ENCODE measurements at regions not wholly inside any gene's neighbourhood (a gene's known extent, or its start where the extent isn't known, plus 50 kb on each side); places are given as distances from the start of the nearest gene placed in this dataset.
"Not testable (repeated sequence)": the region's sequence is repeated elsewhere in the genome, so short reads cannot be mapped to it uniquely, and the experiment has no call there.

DNA sequence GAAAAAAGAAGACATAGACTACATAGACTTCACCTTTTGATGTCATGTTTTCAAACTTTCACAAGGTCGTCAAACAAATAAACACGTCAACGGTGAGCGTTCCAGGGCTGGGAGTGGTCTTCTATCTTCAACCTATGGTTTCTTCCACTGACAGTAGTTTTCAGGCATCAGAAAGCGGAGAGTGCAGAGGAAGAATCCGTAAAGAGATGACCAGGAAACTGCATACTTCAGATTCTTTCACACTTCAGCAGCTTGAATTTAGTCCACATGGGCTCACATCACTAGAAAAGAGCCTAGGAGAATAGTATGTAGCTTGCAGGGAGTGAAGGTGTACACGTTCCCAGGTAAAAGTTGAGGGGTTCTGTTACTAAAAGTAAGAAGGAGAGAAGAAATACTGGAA lies 58.5 kb downstream of the NPY1R start:
- no peak for DNase-seq
- in situ Hi-C loops (cut with MboI; ENCODE audit: low pct_unique_long_range_greater_than_20kb, low sequenced_read_pairs): no loop called here

DNA sequence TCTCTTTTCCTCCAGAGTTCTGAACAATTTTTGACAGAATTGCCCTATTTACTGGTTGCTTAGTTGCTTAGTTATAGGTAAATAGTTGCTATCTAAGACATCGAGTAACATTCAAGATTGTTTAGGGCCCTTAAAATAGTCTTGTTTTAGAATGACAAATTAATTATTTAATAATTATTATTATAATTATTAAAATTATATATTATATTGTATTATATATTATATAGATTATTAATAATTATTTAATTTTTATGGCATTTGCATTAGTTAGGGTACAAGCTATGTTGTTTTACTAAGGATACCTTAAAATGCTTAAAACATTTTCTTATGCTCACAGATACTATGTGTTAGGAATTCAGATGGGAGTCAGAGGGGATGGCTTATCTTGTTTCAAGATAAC lies 59.2 kb downstream of the NPY1R start:
- in situ Hi-C loops (cut with MboI; ENCODE audit: low pct_unique_long_range_greater_than_20kb, low sequenced_read_pairs): no loop called here
- DNase-seq: no peak

DNA sequence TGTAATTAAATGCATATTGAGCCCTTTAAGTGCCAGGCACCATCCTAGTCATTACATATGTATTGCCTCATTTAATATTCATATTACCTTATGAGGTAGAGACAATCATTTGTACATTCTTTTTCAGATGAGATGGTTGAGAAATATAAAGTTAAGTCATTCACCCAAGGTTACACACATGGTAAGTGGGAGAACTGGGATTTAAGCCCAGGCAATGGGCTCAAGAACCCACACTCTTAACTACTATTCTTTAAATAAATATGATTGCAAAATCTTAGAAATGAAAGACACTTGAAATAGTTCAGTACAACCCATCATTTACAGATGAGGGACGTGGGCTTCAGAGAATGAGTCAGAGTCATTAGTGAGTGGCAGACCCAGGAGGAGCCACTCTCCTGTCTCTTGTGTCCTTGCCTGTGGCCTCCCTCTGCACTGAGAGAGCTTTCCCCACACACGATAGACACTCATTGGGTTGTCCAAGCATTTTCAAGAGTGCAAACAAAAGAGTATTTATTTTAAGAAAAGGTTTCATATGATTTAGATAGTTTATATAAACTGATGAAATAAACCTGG lies 60.8 kb downstream of the NPY1R start:
- in situ Hi-C loops (cut with MboI; ENCODE audit: low pct_unique_long_range_greater_than_20kb, low sequenced_read_pairs): no loop called here
- DNase-seq: no peak

DNA sequence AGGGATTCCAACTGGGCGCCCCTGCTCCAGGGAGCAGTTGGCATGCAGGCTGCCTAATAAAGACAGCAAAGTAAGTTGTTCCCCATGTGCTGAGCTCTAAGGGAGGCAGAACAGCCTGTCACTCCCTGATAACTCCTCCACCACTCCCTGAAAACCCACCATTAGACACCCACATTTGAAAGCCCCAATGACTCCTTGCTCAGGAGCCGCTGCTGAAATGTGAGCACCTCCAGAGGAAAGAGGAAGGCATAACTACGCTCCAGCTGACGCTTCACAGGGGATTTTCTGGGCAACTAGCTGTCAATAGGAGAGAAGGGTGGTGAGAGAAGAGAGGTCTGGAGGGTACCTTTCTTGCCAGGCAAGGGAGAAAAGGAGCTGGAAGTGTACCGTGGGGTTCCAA lies 62.5 kb downstream of the NPY1R start:
- in situ Hi-C loops (cut with MboI; ENCODE audit: low pct_unique_long_range_greater_than_20kb, low sequenced_read_pairs): no loop called here
- DNase-seq: no peak

DNA sequence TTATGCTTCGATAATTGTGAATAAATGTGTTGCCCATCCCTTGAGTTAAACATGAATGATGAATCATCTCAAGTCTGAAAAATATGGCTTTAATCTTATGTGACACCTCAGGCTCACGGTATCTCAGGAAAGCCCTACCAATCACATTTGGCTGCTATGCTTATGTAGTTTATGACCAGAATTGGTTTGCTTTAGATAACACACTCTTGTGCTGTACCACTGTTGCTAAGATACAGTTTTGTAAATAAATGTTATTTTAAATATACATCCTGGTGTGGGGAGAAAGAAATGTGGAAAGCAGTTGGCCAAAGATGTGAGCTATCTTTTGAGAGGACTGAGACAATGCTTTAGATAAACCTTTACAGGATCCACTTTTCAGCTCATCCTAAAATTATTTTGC lies 63.2 kb downstream of the NPY1R start:
- no peak for DNase-seq
- in situ Hi-C loops (cut with MboI; ENCODE audit: low pct_unique_long_range_greater_than_20kb, low sequenced_read_pairs): no loop called here

DNA sequence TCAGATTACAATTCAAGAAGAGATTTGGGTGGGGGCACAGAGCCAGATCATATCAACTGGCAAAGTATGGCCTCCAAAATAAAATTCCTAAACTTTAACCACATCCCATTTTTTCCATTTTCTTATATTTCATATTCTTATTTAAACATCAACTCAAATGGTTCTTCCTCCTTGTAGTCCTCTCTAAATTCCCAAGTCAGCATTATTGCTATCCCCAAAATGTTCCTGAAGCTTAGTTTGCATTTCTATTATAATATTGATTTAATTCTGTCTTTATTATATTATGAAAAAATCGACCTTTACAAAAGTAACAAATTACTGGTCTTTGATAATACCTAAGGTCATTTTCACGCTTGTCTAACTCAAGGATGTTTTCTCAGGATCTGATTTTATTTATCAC lies 67.5 kb downstream of the NPY1R start:
- in situ Hi-C loops (cut with MboI; ENCODE audit: low pct_unique_long_range_greater_than_20kb, low sequenced_read_pairs): no loop called here
- DNase-seq: no peak

DNA sequence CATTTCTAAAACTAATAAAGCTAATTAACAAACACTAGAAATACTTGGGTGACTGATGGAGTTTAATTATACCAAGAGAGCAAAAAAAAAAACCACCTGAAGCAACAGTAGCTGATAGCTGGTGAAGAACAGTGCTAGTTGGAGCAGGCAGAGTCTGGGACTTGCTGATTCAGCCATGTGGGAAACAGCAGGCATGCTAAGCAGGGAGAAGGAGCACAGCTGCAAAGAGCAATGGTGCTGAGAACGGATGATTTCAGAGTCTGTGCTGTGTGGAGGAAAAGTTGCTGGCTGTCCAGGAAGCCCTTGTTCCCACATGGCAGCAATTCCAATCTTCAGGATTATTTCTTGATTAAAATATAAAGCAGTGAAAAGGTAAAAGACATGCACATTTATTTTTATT lies 68.8 kb downstream of the NPY1R start:
- in situ Hi-C loops (cut with MboI; ENCODE audit: low pct_unique_long_range_greater_than_20kb, low sequenced_read_pairs): no loop called here
- DNase-seq: no peak

DNA sequence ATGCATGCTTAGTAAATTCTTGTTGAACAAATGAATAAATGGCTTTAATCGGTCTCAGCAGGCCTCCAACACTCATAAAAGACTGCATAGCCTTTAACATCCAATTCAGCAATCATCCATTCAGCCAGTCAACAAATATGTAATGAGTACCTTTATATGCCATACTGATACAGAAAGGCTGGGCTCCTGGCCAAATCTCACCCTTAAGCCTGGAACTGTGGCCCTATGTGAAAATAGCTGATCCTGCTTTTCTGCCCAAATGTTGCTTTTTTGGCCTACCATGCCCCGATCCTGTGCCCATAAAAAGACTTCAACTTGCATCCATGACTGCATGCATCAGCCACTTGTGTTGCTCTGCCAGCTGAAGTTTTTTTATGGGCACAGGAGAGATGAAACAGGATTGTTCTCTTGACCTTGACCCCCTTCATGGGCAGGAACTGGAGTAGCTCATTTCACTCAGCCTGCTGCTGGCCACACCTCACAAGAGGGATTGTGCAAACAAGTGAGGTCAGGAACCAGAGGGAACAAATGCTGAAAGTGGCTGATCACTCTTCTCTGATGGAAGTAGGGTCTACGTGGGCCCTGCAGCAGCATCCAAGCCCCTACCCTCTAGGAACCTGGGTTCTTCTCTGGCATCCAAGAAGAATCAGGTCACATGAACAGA lies 75.6 kb downstream of the NPY1R start:
- in situ Hi-C loops (cut with MboI; ENCODE audit: low pct_unique_long_range_greater_than_20kb, low sequenced_read_pairs): no loop called here
- DNase-seq: no peak

DNA sequence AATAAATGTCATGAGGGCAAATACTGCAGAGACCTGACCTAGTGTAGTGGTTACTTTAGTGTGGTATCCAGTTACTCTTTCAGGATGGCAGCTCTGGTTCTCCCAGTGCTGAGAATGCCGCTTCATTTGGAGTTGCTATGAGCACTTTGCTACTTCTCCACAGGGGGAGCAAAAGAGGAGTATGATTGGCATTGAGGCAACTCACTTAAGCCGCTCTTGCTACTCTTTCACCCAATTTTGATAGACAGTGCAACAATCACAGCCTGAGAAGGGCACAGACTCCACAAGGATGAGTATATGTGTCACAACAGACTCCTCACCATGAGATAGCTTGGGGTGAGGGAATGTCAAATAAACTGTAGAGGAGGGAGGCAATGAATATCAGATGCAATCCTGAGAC lies 81.2 kb downstream of the NPY1R start:
- in situ Hi-C loops (cut with MboI; ENCODE audit: low pct_unique_long_range_greater_than_20kb, low sequenced_read_pairs): no loop called here
- DNase-seq: peak; percentile 5

DNA sequence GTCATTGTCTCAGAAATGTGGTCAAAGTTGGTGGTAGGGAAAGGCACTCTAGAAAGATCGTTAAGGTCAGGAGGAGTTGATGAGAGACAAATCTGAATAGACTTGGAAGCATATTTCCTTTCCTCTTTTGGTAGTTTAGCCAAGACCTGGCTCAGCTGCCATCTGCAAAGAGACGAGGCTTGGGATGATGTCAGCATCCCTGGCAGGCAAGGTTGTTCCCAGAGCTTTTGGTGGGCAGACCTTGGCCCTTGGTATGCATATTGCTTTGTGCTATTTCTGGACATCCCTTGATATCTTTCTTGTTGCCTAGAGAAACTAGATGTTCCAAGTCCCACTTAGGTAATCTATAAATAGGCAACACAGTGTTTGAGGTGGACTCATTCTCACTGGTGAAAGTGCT lies 82.4 kb upstream of the NAF1 start:
- no peak for DNase-seq
- in situ Hi-C loops (cut with MboI; ENCODE audit: low pct_unique_long_range_greater_than_20kb, low sequenced_read_pairs): no loop called here

DNA sequence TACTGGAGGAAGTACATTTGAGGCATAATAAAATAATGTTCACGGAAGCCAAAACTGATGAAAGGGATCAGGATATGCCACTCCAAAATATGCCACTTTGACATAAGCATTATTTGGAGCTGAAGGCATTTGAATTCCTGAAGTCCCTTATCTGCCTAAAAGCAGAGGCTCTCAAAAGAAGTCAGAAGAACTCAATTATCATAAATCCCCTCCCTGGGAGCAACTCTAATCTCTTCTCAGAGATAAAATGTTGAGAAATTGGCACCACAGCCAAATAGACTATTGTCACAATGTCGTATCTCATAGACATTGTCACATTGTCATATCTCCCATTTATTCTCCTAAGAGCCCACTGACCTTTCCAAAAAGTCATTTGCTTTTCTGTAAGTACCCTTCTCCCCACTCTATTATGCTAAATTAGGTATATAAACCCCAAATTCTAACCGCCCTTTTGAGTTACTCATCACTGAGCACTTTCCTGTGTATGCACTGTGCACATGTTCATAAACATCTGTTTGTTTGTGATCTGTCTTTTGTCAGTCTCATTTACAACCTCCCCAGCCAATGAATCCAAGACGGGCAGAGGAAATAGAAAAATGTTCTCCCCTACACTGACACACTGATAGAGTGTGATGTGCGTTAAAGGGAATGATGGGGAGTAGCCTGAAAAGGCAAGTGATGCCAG lies 78.5 kb upstream of the NAF1 start:
- in situ Hi-C loops (cut with MboI; ENCODE audit: low pct_unique_long_range_greater_than_20kb, low sequenced_read_pairs): no loop called here
- no peak for DNase-seq

DNA sequence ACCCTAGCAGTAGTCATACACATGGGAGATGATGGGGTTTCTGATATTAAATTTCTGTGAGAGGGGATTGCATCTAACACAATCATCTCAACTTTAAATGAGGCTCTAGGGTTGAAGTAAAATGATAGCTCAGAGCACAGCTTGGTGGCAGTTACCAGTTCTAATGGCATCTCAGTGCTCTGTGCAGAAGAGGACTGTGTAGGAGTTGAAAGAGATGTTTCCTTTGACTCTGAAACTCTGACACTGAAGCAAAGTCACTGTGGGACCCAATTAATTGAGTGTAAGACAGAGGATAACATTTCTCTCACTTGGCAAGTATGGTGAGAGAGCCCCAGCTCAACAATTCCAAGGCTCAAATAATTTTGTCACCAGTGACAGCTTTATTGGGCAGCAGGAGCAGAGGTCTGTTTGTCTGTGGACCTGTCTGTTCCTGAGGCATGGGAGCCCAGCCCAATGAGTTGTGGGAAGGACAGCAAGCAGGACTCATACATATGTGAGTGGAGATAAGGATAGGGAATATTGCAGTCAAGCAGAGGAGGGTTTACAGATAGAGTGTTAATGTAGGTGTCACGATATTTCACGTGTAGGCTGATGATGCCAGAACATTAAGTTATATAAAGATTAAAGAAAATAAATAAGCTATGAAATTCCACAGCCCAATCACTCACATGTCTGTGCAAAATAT lies 76.7 kb upstream of the NAF1 start:
- in situ Hi-C loops (cut with MboI; ENCODE audit: low pct_unique_long_range_greater_than_20kb, low sequenced_read_pairs): no loop called here
- no peak for DNase-seq

DNA sequence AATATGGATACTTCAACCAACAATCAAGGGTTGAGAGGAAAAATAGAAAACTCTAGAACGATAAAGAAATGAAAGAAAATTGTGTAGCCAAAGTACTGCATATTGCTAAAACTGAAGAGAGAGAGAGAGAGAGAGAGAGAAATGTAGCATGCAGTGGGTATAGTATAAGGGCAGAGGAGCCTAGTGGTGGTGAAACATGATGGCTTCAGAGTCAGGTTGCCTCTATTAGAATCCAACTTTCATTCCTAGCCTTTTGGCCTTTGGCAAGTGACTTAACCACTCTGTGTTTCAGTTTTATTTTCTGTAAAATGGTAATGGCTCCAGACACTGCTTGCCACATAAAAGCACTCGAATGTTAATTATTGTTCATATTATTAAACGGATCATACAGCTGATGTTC lies 71.2 kb upstream of the NAF1 start:
- in situ Hi-C loops (cut with MboI; ENCODE audit: low pct_unique_long_range_greater_than_20kb, low sequenced_read_pairs): no loop called here
- DNase-seq: no peak

DNA sequence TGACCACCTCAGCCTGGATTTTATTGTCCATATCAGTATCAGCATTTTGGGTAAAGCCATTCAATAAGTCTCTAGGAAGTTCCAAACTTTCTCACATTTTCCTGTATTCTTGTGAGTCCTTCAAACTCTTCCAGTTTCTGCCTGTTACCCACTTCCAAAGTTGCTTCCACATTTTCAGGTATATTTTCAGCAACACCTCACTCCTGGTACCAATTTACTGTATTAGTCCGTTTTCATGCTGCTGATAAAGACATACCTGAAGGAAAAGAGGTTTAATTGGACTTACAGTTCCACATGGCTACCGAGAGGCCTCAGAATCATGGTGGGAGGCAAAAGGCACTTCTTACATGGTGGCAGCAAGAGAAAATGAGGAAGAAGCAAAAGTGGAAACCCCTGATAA lies 69.7 kb upstream of the NAF1 start:
- DNase-seq; in situ Hi-C loops (cut with MboI; ENCODE audit: low pct_unique_long_range_greater_than_20kb, low sequenced_read_pairs): not testable (repeated sequence)

DNA sequence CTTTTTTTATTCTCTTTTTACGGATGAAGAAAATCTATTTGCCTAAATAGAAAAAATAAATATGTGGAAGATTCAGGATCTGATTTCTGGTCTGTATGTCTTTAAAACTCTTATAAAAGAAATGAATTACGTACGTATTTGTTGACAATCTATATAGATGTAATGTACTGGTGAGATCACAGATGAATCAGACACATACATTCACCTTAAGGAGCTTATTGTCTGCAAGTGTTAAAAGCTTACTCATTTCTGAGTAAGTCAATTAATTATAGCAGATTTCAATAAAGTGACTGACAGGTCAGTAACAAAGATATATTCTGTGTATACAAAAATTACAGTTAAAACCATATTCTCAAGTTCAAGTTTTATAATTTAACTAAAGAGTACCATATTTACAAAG lies 66.6 kb upstream of the NAF1 start:
- in situ Hi-C loops (cut with MboI; ENCODE audit: low pct_unique_long_range_greater_than_20kb, low sequenced_read_pairs): no loop called here
- DNase-seq: no peak

DNA sequence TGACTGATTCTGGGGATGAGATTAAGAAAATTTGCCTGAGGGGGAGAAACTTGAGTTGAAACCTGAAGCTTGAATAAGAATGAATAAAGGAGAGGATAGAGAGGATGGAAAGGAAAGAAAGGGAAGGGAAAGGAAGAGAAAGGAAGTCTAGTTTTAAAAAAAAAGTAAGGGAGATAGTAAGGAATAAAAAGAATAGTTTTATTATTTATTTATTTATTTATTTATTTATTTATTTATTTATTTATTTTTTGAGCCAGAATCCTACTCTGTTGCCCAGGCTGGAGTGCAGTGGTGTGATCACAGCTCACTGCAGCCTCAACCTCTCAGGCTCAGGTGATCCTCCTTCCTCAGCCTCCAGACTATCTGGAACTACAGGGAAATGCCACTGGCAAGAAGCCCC lies 62.0 kb upstream of the NAF1 start:
- DNase-seq: no peak
- in situ Hi-C loops (cut with MboI; ENCODE audit: low pct_unique_long_range_greater_than_20kb, low sequenced_read_pairs): no loop called here

DNA sequence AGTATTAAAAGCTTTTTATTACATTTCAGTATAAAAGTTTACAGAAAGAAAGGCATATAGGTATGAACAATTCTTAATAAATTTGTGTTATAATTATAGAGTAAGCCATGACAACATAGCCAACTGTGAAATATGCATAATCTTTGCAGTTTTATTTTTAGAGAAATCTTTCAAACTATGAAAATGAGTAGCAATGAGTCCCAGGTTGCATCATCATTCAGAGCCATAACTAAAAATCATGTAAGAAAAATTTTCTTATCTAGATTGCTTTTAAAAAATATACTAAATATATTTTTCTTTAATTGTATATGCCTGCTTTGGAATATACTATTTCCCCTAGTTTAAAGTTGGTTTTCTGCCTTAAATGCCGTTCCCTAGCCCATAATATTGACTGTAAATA lies 54.8 kb upstream of the NAF1 start:
- in situ Hi-C loops (cut with MboI; ENCODE audit: low pct_unique_long_range_greater_than_20kb, low sequenced_read_pairs): no loop called here
- no peak for DNase-seq

DNA sequence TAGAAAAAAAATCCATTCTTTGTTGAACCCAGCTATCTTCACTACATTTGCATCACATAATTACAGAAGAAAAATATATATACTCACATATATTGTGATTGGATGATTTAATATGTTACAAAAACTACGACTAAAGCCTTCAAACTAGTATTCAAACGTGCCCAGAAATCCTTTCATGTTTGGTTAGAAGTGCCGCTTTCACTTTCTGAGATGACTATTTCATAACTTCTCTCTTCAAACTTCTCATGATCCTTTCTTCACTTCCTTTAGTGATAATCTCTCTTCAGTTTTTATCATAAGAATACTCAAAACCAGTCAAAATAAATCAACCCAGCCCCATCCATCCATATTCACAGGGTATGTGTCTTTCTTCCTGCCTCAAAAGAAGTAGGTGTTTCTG lies 50.8 kb upstream of the NAF1 start:
- DNase-seq: no peak

More for the DNA sequence above, 50.8 kb upstream of the NAF1 start:
- in situ Hi-C loops (cut with MboI; ENCODE audit: low pct_unique_long_range_greater_than_20kb, low sequenced_read_pairs): no loop called here
